GM12875 (cell line): ENCODE measurements at regions not wholly inside any gene's neighbourhood (a gene's known extent, or its start where the extent isn't known, plus 50 kb on each side); places are given as distances from the start of the nearest gene placed in this dataset.

ENCODE experiments used
- H3K4me3 ChIP-seq: one replicate; pipeline ENCODE4 v1.5.1; 2011; ENCODE audit warnings: low read depth, low read length, control low read depth
- CTCF ChIP-seq: IDR thresholded peaks from 2 replicates; pipeline ENCODE4 v1.5.1; 2011; ENCODE audit warnings: low read depth, mild to moderate bottlenecking, control low read depth, inconsistent platforms, low read length, moderate library complexity, borderline replicate concordance; ENCODE audit not compliant: insufficient read depth

GRCh38 chr13:100845128-100845757 lies 170.6 kb upstream of the TMTC4 start:
- no peak overlapping the region for H3K4me3 ChIP-seq
- no peak for TF ChIP-seq CTCF

GRCh38 chr13:100842136-100842535 lies 167.5 kb upstream of the TMTC4 start:
- no peak for TF ChIP-seq CTCF
- H3K4me3 ChIP-seq, result no peak overlapping the region

- H3K4me3 ChIP-seq, result no peak overlapping the region
- TF ChIP-seq CTCF, result no peak
These were observed 163.8 kb upstream of the TMTC4 start for GRCh38 chr13:100838387-100838786.

- H3K4me3 ChIP-seq, result no peak overlapping the region
- TF ChIP-seq CTCF, result no peak
These were observed 163.0 kb upstream of the TMTC4 start for GRCh38 chr13:100837631-100838030.

- H3K4me3 ChIP-seq, result no peak overlapping the region
- TF ChIP-seq CTCF, result no peak
These were observed 162.1 kb upstream of the TMTC4 start for GRCh38 chr13:100836711-100837110.

GRCh38 chr13:100835695-100836094 lies 161.1 kb upstream of the TMTC4 start:
- TF ChIP-seq CTCF, result no peak
- H3K4me3 ChIP-seq, result no peak overlapping the region

GRCh38 chr13:100833427-100833826 lies 158.8 kb upstream of the TMTC4 start:
- TF ChIP-seq CTCF, result no peak
- H3K4me3 ChIP-seq, result no peak overlapping the region
